ENCODE measurements at regions not wholly inside any gene's neighbourhood (a gene's known extent, or its start where the extent isn't known, plus 50 kb on each side); places are given as distances from the start of the nearest gene placed in this dataset.

- TF ChIP-seq RAD21 (IDR thresholded peaks at IDR 0.05) = peak in 1 of 2 donors; percentile 36
- no peak for TF ChIP-seq GABPA (IDR thresholded peaks at IDR 0.05 in 1 of 2, conservative IDR thresholded peaks at IDR 0.05 in 1 of 2)
- TF ChIP-seq SP1 (IDR thresholded peaks at IDR 0.05) = peak; percentile 13
- WGBS = 30% methylated on average over 2 of the region's 2 CpGs
- peaks cover 0 to 22% (median 12%) of the 10 kb centered on the region in 4 donors for H3K4me1 ChIP-seq (ENCODE audit: control insufficient read depth in 4 of 4, insufficient read depth in 4 of 4, low read length in 3 of 4)
- H3K36me3 ChIP-seq (ENCODE audit: control insufficient read depth in 4 of 4, insufficient read depth in 3 of 4, low read depth in 1 of 4, low read length in 3 of 4) = no peaks in the 10 kb centered on the region
- H3K27me3 ChIP-seq (ENCODE audit: control insufficient read depth in 4 of 4, insufficient read depth in 4 of 4, low read length in 3 of 4) = no peaks in the 10 kb centered on the region
- no peak overlapping the region for H3K27ac ChIP-seq (ENCODE audit: low read depth in 1 of 2, low read length in 2 of 2)
- H3K9ac ChIP-seq (ENCODE audit: low read depth in 1 of 2, low read length in 2 of 2) = no peak overlapping the region
- H3K9me3 ChIP-seq (ENCODE audit: control insufficient read depth in 4 of 4, low read length in 3 of 4) = no peaks in the 10 kb centered on the region
- H3K4me3 ChIP-seq (ENCODE audit: low read depth in 1 of 3, low read length in 3 of 3) = no peak overlapping the region
- no peak for DNase-seq (ENCODE audit: low spot score)
Measured at GRCh38 chr5:68116868-68117411, 98.6 kb upstream of the PIK3R1 start.

- WGBS = 17% methylated on average over 2 of the region's 2 CpGs
- H3K9ac ChIP-seq (ENCODE audit: low read depth in 1 of 2, low read length in 2 of 2) = no peak overlapping the region
- no peaks in the 10 kb centered on the region for H3K27me3 ChIP-seq (ENCODE audit: control insufficient read depth in 4 of 4, insufficient read depth in 4 of 4, low read length in 3 of 4)
Measured at GRCh38 chr5:68116408-68116807, 99.1 kb upstream of the PIK3R1 start.

GRCh38 chr5:68115584-68115983 lies 100.0 kb upstream of the PIK3R1 start:
- Histone ChIP-seq H3K36me3 (ENCODE audit: control insufficient read depth in 4 of 4, insufficient read depth in 3 of 4, low read depth in 1 of 4, low read length in 3 of 4) (no peaks in the 10 kb centered on the region), H3K4me1 (ENCODE audit: control insufficient read depth in 4 of 4, insufficient read depth in 4 of 4, low read length in 3 of 4) (peaks cover 0 to 17% (median 10%) of the 10 kb centered on the region in 4 donors), H3K9me3 (ENCODE audit: control insufficient read depth in 4 of 4, low read length in 3 of 4) (no peaks in the 10 kb centered on the region), H3K4me3 (ENCODE audit: low read depth in 1 of 3, low read length in 3 of 3) (no peak overlapping the region), H3K27me3 (ENCODE audit: control insufficient read depth in 4 of 4, insufficient read depth in 4 of 4, low read length in 3 of 4) (no peaks in the 10 kb centered on the region), H3K9ac (ENCODE audit: low read depth in 1 of 2, low read length in 2 of 2) (no peak overlapping the region), H3K27ac (ENCODE audit: low read depth in 1 of 2, low read length in 2 of 2) (no peak overlapping the region)
- DNase-seq (ENCODE audit: low spot score) = no peak
- TF ChIP-seq ATF3 (IDR thresholded peaks at IDR 0.05) = no peak
- whole genome bisulfite sequencing = 52% methylated on average over 2 of the region's 2 CpGs

More at GRCh38 chr5:68116408-68116807, 99.1 kb upstream of the PIK3R1 start:
- Histone ChIP-seq H3K36me3 (ENCODE audit: control insufficient read depth in 4 of 4, insufficient read depth in 3 of 4, low read depth in 1 of 4, low read length in 3 of 4) (no peaks in the 10 kb centered on the region), H3K4me1 (ENCODE audit: control insufficient read depth in 4 of 4, insufficient read depth in 4 of 4, low read length in 3 of 4) (peaks cover 0 to 17% (median 10%) of the 10 kb centered on the region in 4 donors), H3K9me3 (ENCODE audit: control insufficient read depth in 4 of 4, low read length in 3 of 4) (no peaks in the 10 kb centered on the region), H3K4me3 (ENCODE audit: low read depth in 1 of 3, low read length in 3 of 3) (no peak overlapping the region), H3K27ac (ENCODE audit: low read depth in 1 of 2, low read length in 2 of 2) (no peak overlapping the region)
- DNase-seq (ENCODE audit: low spot score) = no peak
- TF ChIP-seq ATF3 (IDR thresholded peaks at IDR 0.05) (no peak), HNF4A (conservative IDR thresholded peaks at IDR 0.05) (peak; percentile 17 to 46), RAD21 (IDR thresholded peaks at IDR 0.05) (no peak), ZBTB33 (IDR thresholded peaks at IDR 0.05) (no peak), FOXA1 (IDR thresholded peaks at IDR 0.05) (no peak), HNF4G (IDR thresholded peaks at IDR 0.05) (no peak), FOXA2 (IDR thresholded peaks at IDR 0.05) (no peak), RXRA (IDR thresholded peaks at IDR 0.05) (peak in 1 of 2 donors; percentile 9)

Data from liver (tissue), 7 donors.